H1 (cell line): ENCODE measurements at regions not wholly inside any gene's neighbourhood (a gene's known extent, or its start where the extent isn't known, plus 50 kb on each side); places are given as distances from the start of the nearest gene placed in this dataset.

ENCODE experiments used
- CTCF ChIA-PET: fragments of 300-600 bp; sonication (Branson Sonifier 250); formaldehyde crosslinking; loops from one replicate; lab custom pipeline; 2021; ENCODE audit not compliant: partially characterized antibody; lab: Charles Lee
- POLR2A ChIA-PET: fragments of 300-600 bp; sonication (Branson Sonifier 250); formaldehyde crosslinking; loops from one replicate; lab custom pipeline; 2021; ENCODE audit warnings: inconsistent platforms; ENCODE audit not compliant: partially characterized antibody; lab: Charles Lee
- DNase-seq, 2 experiments: peaks; one replicate each; pipeline versions ENCODE4 v3.0.0 to v3.0.0-alpha.2; 2010 to 2022; ENCODE audit warnings: low spot score in 2 of 2, low read depth in 1 of 2, mixed read lengths in 1 of 2
- FAIRE-seq: peaks from 2 replicates; lab custom pipeline; 2011; peaks lifted over from hg19 to GRCh38; lab: Jason Lieb, UNC
- H2AFZ ChIP-seq: 2 replicates; pipeline ENCODE4 v1.8.1; 2012; ENCODE audit warnings: low read length, inconsistent platforms
- H2AK5ac ChIP-seq: 2 replicates; pipeline ENCODE4 v1.6.1; 2013; ENCODE audit warnings: low read depth, low read length
- H2BK120ac ChIP-seq: replicated peaks from 2 replicates; pipeline ENCODE3; 2013; ENCODE audit warnings: low read depth, low read length, inconsistent platforms
- H2BK12ac ChIP-seq: 2 replicates; pipeline ENCODE4 v1.6.1; 2013; ENCODE audit warnings: low read depth, low read length
- H2BK15ac ChIP-seq: 2 replicates; pipeline ENCODE4 v1.6.1; 2013; ENCODE audit warnings: low read length
- H2BK20ac ChIP-seq: 2 replicates; pipeline ENCODE4 v1.6.1; 2013; ENCODE audit warnings: low read length
- H2BK5ac ChIP-seq: 2 replicates; pipeline ENCODE4 v1.6.1; 2013; ENCODE audit warnings: low read depth, low read length
- H3K14ac ChIP-seq: 2 replicates; pipeline ENCODE4 v1.6.1; 2013; ENCODE audit warnings: inconsistent platforms; ENCODE audit not compliant: insufficient read length
- H3K18ac ChIP-seq: 2 replicates; pipeline ENCODE4 v1.6.1; 2013; ENCODE audit warnings: low read length; ENCODE audit errors: extremely low read depth
- H3K23ac ChIP-seq: 2 replicates; pipeline ENCODE4 v1.6.1; 2013; ENCODE audit warnings: inconsistent platforms; ENCODE audit not compliant: insufficient read length
- H3K23me2 ChIP-seq: 2 replicates; pipeline ENCODE4 v1.6.1; 2013; ENCODE audit warnings: low read depth, low read length
- H3K27ac ChIP-seq: 2 replicates; pipeline ENCODE4 v1.6.1; 2011; ENCODE audit warnings: low read depth, low read length, inconsistent platforms
- H3K27me3 ChIP-seq, 4 experiments: replicated peaks in 1 of 4; 1 replicate in 1 of 4; 2 replicates in 3 of 4; pipeline versions ENCODE4 v1.6.1 to v1.8.1; 2011 to 2013; ENCODE audit warnings: low read length in 3 of 4, mild to moderate bottlenecking in 3 of 4, inconsistent platforms in 2 of 4, mixed read lengths in 2 of 4, moderate library complexity in 1 of 4; ENCODE audit not compliant: control insufficient read depth in 3 of 4, insufficient read depth in 3 of 4; ENCODE audit errors: extremely low read depth in 1 of 4
- H3K36me3 ChIP-seq, 4 experiments: 2 replicates each; pipeline versions ENCODE4 v1.6.1 to v1.8.1; 2011 to 2013; ENCODE audit warnings: mild to moderate bottlenecking in 4 of 4, low read length in 3 of 4, moderate library complexity in 2 of 4, control low read depth in 1 of 4, inconsistent platforms in 1 of 4; ENCODE audit not compliant: insufficient read depth in 4 of 4, control insufficient read depth in 2 of 4
- H3K4ac ChIP-seq: replicated peaks from 2 replicates; pipeline ENCODE3; 2013; ENCODE audit warnings: low read length, low read depth, mixed read lengths, inconsistent platforms; ENCODE audit not compliant: insufficient read length
- H3K4me1 ChIP-seq, 4 experiments: replicated peaks in 1 of 4; 1 replicate in 1 of 4; 2 replicates in 3 of 4; pipeline versions ENCODE4 v1.6.1 to v1.8.1; 2011 to 2013; ENCODE audit warnings: low read length in 3 of 4, inconsistent platforms in 2 of 4, mixed read lengths in 1 of 4; ENCODE audit not compliant: insufficient read depth in 4 of 4, control insufficient read depth in 3 of 4
- H3K4me2 ChIP-seq, 2 experiments: 2 replicates each; pipeline versions ENCODE4 v1.6.1 to v1.8.1; 2011 to 2013; ENCODE audit warnings: low read depth in 2 of 2, low read length in 2 of 2, control low read depth in 1 of 2, inconsistent platforms in 1 of 2, mild to moderate bottlenecking in 1 of 2; ENCODE audit not compliant: insufficient read depth in 1 of 2
- H3K4me3 ChIP-seq, 4 experiments: fragments of 200-600, 300-600 bp in 1 of 4; sonication (generic), shearing (Covaris generic), sonication (Bioruptor Twin) in 1 of 4; 2 replicates each; pipeline versions ENCODE4 v1.5.1 to v1.8.1; 2011 to 2016; ENCODE audit warnings: low read length in 4 of 4, low read depth in 3 of 4, control low read depth in 2 of 4, inconsistent platforms in 2 of 4, mild to moderate bottlenecking in 2 of 4, mixed read lengths in 1 of 4, moderate library complexity in 1 of 4; ENCODE audit not compliant: insufficient read depth in 2 of 4; ENCODE audit errors: extremely low read depth in 1 of 4
- H3K56ac ChIP-seq: replicated peaks from 2 replicates; pipeline ENCODE3; 2013; ENCODE audit warnings: low read depth, mild to moderate bottlenecking, mixed read lengths, low read length, inconsistent platforms; ENCODE audit not compliant: insufficient read length
- H3K79me1 ChIP-seq: 2 replicates; pipeline ENCODE4 v1.6.1; 2013; ENCODE audit warnings: low read depth, low read length, control low read depth
- H3K79me2 ChIP-seq, 2 experiments: 2 replicates each; pipeline versions ENCODE4 v1.6.1 to v1.8.1; 2012 to 2013; ENCODE audit warnings: low read length in 2 of 2, mild to moderate bottlenecking in 2 of 2, inconsistent platforms in 1 of 2; ENCODE audit not compliant: insufficient read depth in 2 of 2, control insufficient read depth in 1 of 2
- H3K9ac ChIP-seq, 4 experiments: replicated peaks in 1 of 4; 1 replicate in 1 of 4; 2 replicates in 3 of 4; pipeline versions ENCODE4 v1.6.1 to v1.8.1; 2011 to 2013; ENCODE audit warnings: low read depth in 3 of 4, low read length in 3 of 4, control low read depth in 2 of 4, mild to moderate bottlenecking in 2 of 4, moderate library complexity in 2 of 4, inconsistent platforms in 1 of 4; ENCODE audit errors: extremely low read depth in 1 of 4
- H3K9me3 ChIP-seq, 2 experiments: 2 replicates each; pipeline versions ENCODE4 v1.6.1 to v1.8.1; 2012 to 2013; ENCODE audit warnings: mild to moderate bottlenecking in 2 of 2, moderate library complexity in 2 of 2, control low read depth in 1 of 2, inconsistent platforms in 1 of 2, low read depth in 1 of 2, low read length in 1 of 2, mixed read lengths in 1 of 2; ENCODE audit not compliant: insufficient read depth in 2 of 2
- H4K20me1 ChIP-seq, 2 experiments: replicated peaks in 1 of 2; 2 replicates each; pipeline versions ENCODE3 to v1.8.1; 2011 to 2013; ENCODE audit warnings: inconsistent platforms in 2 of 2, low read length in 2 of 2, mild to moderate bottlenecking in 1 of 2; ENCODE audit not compliant: insufficient read depth in 2 of 2, control insufficient read depth in 1 of 2
- H4K5ac ChIP-seq: 2 replicates; pipeline ENCODE4 v1.6.1; 2013; ENCODE audit warnings: low read length, low read depth, mixed read lengths, inconsistent platforms; ENCODE audit not compliant: insufficient read length
- H4K8ac ChIP-seq: 2 replicates; pipeline ENCODE4 v1.8.0; 2013; ENCODE audit warnings: mild to moderate bottlenecking, moderate library complexity, low read length, inconsistent platforms; ENCODE audit not compliant: insufficient read depth; ENCODE audit errors: extremely low read depth
- H4K91ac ChIP-seq: replicated peaks from 2 replicates; pipeline ENCODE3; 2013; ENCODE audit warnings: low read length, mixed read lengths, inconsistent platforms; ENCODE audit not compliant: insufficient read length
- BACH1 ChIP-seq: IDR thresholded peaks from 2 replicates; pipeline ENCODE4 v1.6.1; 2012; ENCODE audit warnings: low read length, improper control_type of control experiment
- CBX8 ChIP-seq: fragments of 300-800, 300-1000 bp; sonication (generic); IDR thresholded peaks from 2 replicates; pipeline ENCODE4 v1.7.1; 2016; ENCODE audit warnings: low read depth, low read length, borderline replicate concordance
- CHD1 ChIP-seq: IDR thresholded peaks from 2 replicates; pipeline ENCODE4 v1.6.1; 2012; ENCODE audit warnings: low read depth, low read length, improper control_type of control experiment
- CTBP2 ChIP-seq: IDR thresholded peaks from 2 replicates; pipeline ENCODE4 v1.7.0; 2011; ENCODE audit warnings: borderline replicate concordance, mild to moderate bottlenecking, moderate library complexity, mixed read lengths, low read length; ENCODE audit not compliant: insufficient read depth, insufficient read length
- EZH2 ChIP-seq: fragments of 200-600 bp; sonication (generic); IDR thresholded peaks from 2 replicates; pipeline ENCODE4 v1.7.1; 2012; ENCODE audit warnings: low read depth, mild to moderate bottlenecking, moderate library complexity, low read length, inconsistent platforms; ENCODE audit not compliant: severe bottlenecking
- HDAC2 ChIP-seq, 2 experiments: fragments of 300-600 bp in 1 of 2; sonication (generic) in 1 of 2; IDR thresholded peaks; 2 replicates each; pipeline ENCODE4 v1.6.1; 2011 to 2012; ENCODE audit warnings: low read depth in 2 of 2, low read length in 2 of 2, mild to moderate bottlenecking in 2 of 2, moderate library complexity in 2 of 2, borderline replicate concordance in 1 of 2, inconsistent platforms in 1 of 2
- KDM1A ChIP-seq: fragments of 200-600, 300-600 bp; sonication (generic); IDR thresholded peaks from 2 replicates; pipeline ENCODE4 v1.7.1; 2016; ENCODE audit warnings: mild to moderate bottlenecking, low read length, borderline replicate concordance
- KDM5A ChIP-seq: fragments of 200-600 bp; IDR thresholded peaks from 2 replicates; pipeline ENCODE4 v1.7.1; 2012; ENCODE audit warnings: mild to moderate bottlenecking, low read length, inconsistent platforms, mixed read lengths
- POU5F1 ChIP-seq: IDR thresholded peaks from 2 replicates; pipeline ENCODE4 v1.6.1; 2011; ENCODE audit warnings: low read depth, mild to moderate bottlenecking, low read length, moderate library complexity
- RAD21 ChIP-seq, 2 experiments: IDR thresholded peaks in 1 of 2; conservative IDR thresholded peaks in 1 of 2; 2 replicates each; pipeline ENCODE4 v1.6.1; 2011; ENCODE audit warnings: low read depth in 2 of 2, low read length in 2 of 2, improper control_type of control experiment in 1 of 2, inconsistent platforms in 1 of 2, mild to moderate bottlenecking in 1 of 2, moderate library complexity in 1 of 2
- RXRA ChIP-seq: IDR thresholded peaks from 2 replicates; pipeline ENCODE4 v1.6.1; 2011; ENCODE audit warnings: low read depth, mild to moderate bottlenecking, low read length, moderate library complexity; ENCODE audit not compliant: insufficient read depth
- SUZ12 ChIP-seq: fragments of 200-600 bp; sonication (generic); IDR thresholded peaks from 2 replicates; pipeline ENCODE4 v1.6.1; 2012; ENCODE audit warnings: mild to moderate bottlenecking, inconsistent platforms, low read length, moderate library complexity, mixed read lengths
- TAF7 ChIP-seq: optimal IDR thresholded peaks from 2 replicates; pipeline ENCODE3; 2011; ENCODE audit warnings: low read depth, mild to moderate bottlenecking, inconsistent platforms, low read length, moderate library complexity, borderline replicate concordance
- TEAD4 ChIP-seq: IDR thresholded peaks from 2 replicates; pipeline ENCODE4 v1.6.1; 2012; ENCODE audit warnings: low read depth, low read length, inconsistent platforms, mixed read lengths
- WGBS, 2 experiments: shearing (Covaris generic) in 1 of 2; methylation state at CpG; one replicate each; pipeline versions ENCODE4 v1.1.6 to v1.1.7; 2013 to 2015; ENCODE audit warnings: low lambda C conversion rate in 2 of 2, mixed read lengths in 2 of 2, inconsistent platforms in 1 of 2, low coverage in 1 of 2, missing lambda C conversion rate in 1 of 2; ENCODE audit not compliant: insufficient replicate concordance in 2 of 2, insufficient coverage in 1 of 2, insufficient read length in 1 of 2; ENCODE audit errors: extremely low coverage in 1 of 2, missing lambda C conversion rate in 1 of 2; 5-methylcytosine and 5-hydroxymethylcytosine counted together

DNA sequence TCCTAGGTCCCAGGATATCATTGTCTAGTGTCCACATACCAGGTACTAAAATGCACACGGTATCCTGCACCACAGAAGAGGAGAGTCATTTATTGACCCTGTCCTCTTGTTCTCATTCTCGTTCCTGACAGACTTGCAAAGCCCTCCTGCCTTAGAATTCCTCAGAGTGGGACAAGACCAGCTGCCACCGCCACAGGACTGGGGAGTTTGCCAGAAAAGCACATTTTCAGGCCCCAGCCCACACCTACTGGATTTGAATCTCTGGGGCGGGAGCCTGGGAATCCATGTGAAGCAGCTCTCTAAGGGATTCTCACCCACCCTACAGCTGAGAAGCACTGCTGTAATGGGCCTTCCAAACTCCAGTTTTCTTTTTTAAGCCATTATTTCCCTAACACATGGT, 68.0 kb upstream of the FANCC start:
- H4K8ac ChIP-seq = no peak overlapping the region
- H2BK12ac ChIP-seq = peak overlapping the region; percentile 85; the same call in 1 of the 2 replicates
- H3K27me3 ChIP-seq = no peaks in the 10 kb centered on the region
- H3K4me3 ChIP-seq = no peak overlapping the region
- H3K14ac ChIP-seq = no peak overlapping the region
- no peak overlapping the region for H2BK120ac ChIP-seq
- peak in 1 of 2 experiments; percentile 39 for DNase-seq
- no peaks in the 10 kb centered on the region for H3K79me2 ChIP-seq
- no peaks in the 10 kb centered on the region for H3K36me3 ChIP-seq
- no peak overlapping the region for H3K4me2 ChIP-seq
- no peaks in the 10 kb centered on the region; a peak in 1 of 7 replicates for H3K4me1 ChIP-seq
- ChIA-PET CTCF (interaction anchor here (1.0 kb wide), 1 partner anchor 121 kb away, joined by 3 read pairs; no protein-coding TSS in a partner anchor), POLR2A (no interaction called here)
- H3K27ac ChIP-seq = no peak overlapping the region; the same call in 1 of the 2 replicates
- H2AFZ ChIP-seq = no peak overlapping the region
- H2AK5ac ChIP-seq = no peak overlapping the region
- no peak for FAIRE-seq
- no peak overlapping the region; the same call in 1 of the 2 replicates for H2BK5ac ChIP-seq
- no peak overlapping the region for H3K23ac ChIP-seq
- H4K5ac ChIP-seq = no peak overlapping the region
- H4K91ac ChIP-seq = no peak overlapping the region
- 93% methylated on average over 4 of the region's 4 CpGs; no CpG with 5 or more reads in 1 of the 2 experiments for WGBS, 2 experiments
- H3K9me3 ChIP-seq = no peaks in the 10 kb centered on the region
- no peak overlapping the region for H3K4ac ChIP-seq
- no peaks in the 10 kb centered on the region for H4K20me1 ChIP-seq
- no peak overlapping the region; the same call in 1 of the 2 replicates for H2BK15ac ChIP-seq
- H3K9ac ChIP-seq = no peak overlapping the region
- H3K56ac ChIP-seq = no peak overlapping the region
- H3K79me1 ChIP-seq = no peaks in the 10 kb centered on the region
- no peaks in the 10 kb centered on the region for H3K23me2 ChIP-seq
- H2BK20ac ChIP-seq = no peak overlapping the region
- H3K18ac ChIP-seq = no peak overlapping the region
- TF ChIP-seq CTBP2 (no peak), TAF7 (no peak), CBX8 (no peak), BACH1 (no peak), CHD1 (no peak), RXRA (no peak), EZH2 (no peak), TEAD4 (no peak), HDAC2 (IDR thresholded peaks at IDR 0.05; ENCODE audit: borderline replicate concordance in 1 of 2, low read depth in 2 of 2, low read length in 2 of 2) (no peak), POU5F1 (no peak), KDM5A (no peak), RAD21 (IDR thresholded peaks at IDR 0.05 in 1 of 2, conservative IDR thresholded peaks at IDR 0.05 in 1 of 2; ENCODE audit: low read depth in 2 of 2, low read length in 2 of 2) (no peak), SUZ12 (no peak), KDM1A (no peak)
